ENCODE measurements at regions not wholly inside any gene's neighbourhood (a gene's known extent, or its start where the extent isn't known, plus 50 kb on each side); places are given as distances from the start of the nearest gene placed in this dataset.

GRCh38 chr6:139438775-139439174, 64.3 kb upstream of the CITED2 start:
- no peak overlapping the region for H3K9ac ChIP-seq (ENCODE audit: low read length in 5 of 5)
- no peaks in the 10 kb centered on the region for H3K36me3 ChIP-seq (ENCODE audit: control insufficient read depth in 5 of 5, insufficient read depth in 5 of 5, low read length in 5 of 5)
- no peaks in the 10 kb centered on the region for H3K27me3 ChIP-seq (ENCODE audit: control insufficient read depth in 5 of 5, insufficient read depth in 4 of 5, low read length in 5 of 5)
- H3K27ac ChIP-seq (ENCODE audit: low read depth, low read length) = no peak overlapping the region
- H3K4me3 ChIP-seq (ENCODE audit: low read depth in 1 of 5, low read length in 5 of 5) = no peak overlapping the region
- H3K4me1 ChIP-seq (ENCODE audit: control insufficient read depth in 5 of 5, insufficient read depth in 5 of 5, low read length in 5 of 5) = no peaks in the 10 kb centered on the region
- H3K9me3 ChIP-seq (ENCODE audit: control insufficient read depth in 5 of 5, low read length in 5 of 5) = no peaks in the 10 kb centered on the region

GRCh38 chr6:139436957-139437348, 62.5 kb upstream of the CITED2 start:
- no peak overlapping the region for H3K9ac ChIP-seq (ENCODE audit: low read length in 5 of 5)
- no peaks in the 10 kb centered on the region for H3K4me1 ChIP-seq (ENCODE audit: control insufficient read depth in 5 of 5, insufficient read depth in 5 of 5, low read length in 5 of 5)
- no peaks in the 10 kb centered on the region for H3K36me3 ChIP-seq (ENCODE audit: control insufficient read depth in 5 of 5, insufficient read depth in 5 of 5, low read length in 5 of 5)
- H3K27ac ChIP-seq (ENCODE audit: low read depth, low read length) = no peak overlapping the region
- peaks cover 0 to under 1% (median 0%) of the 10 kb centered on the region in 5 donors for H3K9me3 ChIP-seq (ENCODE audit: control insufficient read depth in 5 of 5, low read length in 5 of 5)
- H3K4me3 ChIP-seq (ENCODE audit: low read depth in 1 of 5, low read length in 5 of 5) = no peak overlapping the region
- no peaks in the 10 kb centered on the region for H3K27me3 ChIP-seq (ENCODE audit: control insufficient read depth in 5 of 5, insufficient read depth in 4 of 5, low read length in 5 of 5)

GRCh38 chr6:139436200-139436956, 61.9 kb upstream of the CITED2 start:
- no peak overlapping the region for H3K4me3 ChIP-seq (ENCODE audit: low read depth in 1 of 5, low read length in 5 of 5)
- no peaks in the 10 kb centered on the region for H3K4me1 ChIP-seq (ENCODE audit: control insufficient read depth in 5 of 5, insufficient read depth in 5 of 5, low read length in 5 of 5)
- H3K9me3 ChIP-seq (ENCODE audit: control insufficient read depth in 5 of 5, low read length in 5 of 5) = peaks cover 0 to 4% (median 0%) of the 10 kb centered on the region in 5 donors
- H3K27me3 ChIP-seq (ENCODE audit: control insufficient read depth in 5 of 5, insufficient read depth in 4 of 5, low read length in 5 of 5) = no peaks in the 10 kb centered on the region
- H3K27ac ChIP-seq (ENCODE audit: low read depth, low read length) = no peak overlapping the region
- no peak overlapping the region for H3K9ac ChIP-seq (ENCODE audit: low read length in 5 of 5)
- H3K36me3 ChIP-seq (ENCODE audit: control insufficient read depth in 5 of 5, insufficient read depth in 5 of 5, low read length in 5 of 5) = no peaks in the 10 kb centered on the region

GRCh38 chr6:139433631-139434419, 59.4 kb upstream of the CITED2 start:
- Histone ChIP-seq H3K9me3 (ENCODE audit: control insufficient read depth in 5 of 5, low read length in 5 of 5) (peaks cover 0 to 4% (median 0%) of the 10 kb centered on the region in 5 donors), H3K9ac (ENCODE audit: low read length in 5 of 5) (no peak overlapping the region), H3K4me3 (ENCODE audit: low read depth in 1 of 5, low read length in 5 of 5) (no peak overlapping the region), H3K27me3 (ENCODE audit: control insufficient read depth in 5 of 5, insufficient read depth in 4 of 5, low read length in 5 of 5) (no peaks in the 10 kb centered on the region), H3K36me3 (ENCODE audit: control insufficient read depth in 5 of 5, insufficient read depth in 5 of 5, low read length in 5 of 5) (no peaks in the 10 kb centered on the region), H3K4me1 (ENCODE audit: control insufficient read depth in 5 of 5, insufficient read depth in 5 of 5, low read length in 5 of 5) (no peaks in the 10 kb centered on the region), H3K27ac (ENCODE audit: low read depth, low read length) (no peak overlapping the region)

- no peak overlapping the region for H3K27ac ChIP-seq (ENCODE audit: low read depth, low read length)
- peaks cover 0 to 4% (median 0%) of the 10 kb centered on the region in 5 donors for H3K9me3 ChIP-seq (ENCODE audit: control insufficient read depth in 5 of 5, low read length in 5 of 5)
- no peaks in the 10 kb centered on the region for H3K27me3 ChIP-seq (ENCODE audit: control insufficient read depth in 5 of 5, insufficient read depth in 4 of 5, low read length in 5 of 5)
- H3K4me3 ChIP-seq (ENCODE audit: low read depth in 1 of 5, low read length in 5 of 5) = no peak overlapping the region
- H3K9ac ChIP-seq (ENCODE audit: low read length in 5 of 5) = no peak overlapping the region
- H3K4me1 ChIP-seq (ENCODE audit: control insufficient read depth in 5 of 5, insufficient read depth in 5 of 5, low read length in 5 of 5) = no peaks in the 10 kb centered on the region
- no peaks in the 10 kb centered on the region for H3K36me3 ChIP-seq (ENCODE audit: control insufficient read depth in 5 of 5, insufficient read depth in 5 of 5, low read length in 5 of 5)
Observed at GRCh38 chr6:139431602-139431956, 57.1 kb upstream of the CITED2 start.

- peaks cover 0 to 4% (median 0%) of the 10 kb centered on the region in 5 donors for H3K9me3 ChIP-seq (ENCODE audit: control insufficient read depth in 5 of 5, low read length in 5 of 5)
- no peaks in the 10 kb centered on the region for H3K4me1 ChIP-seq (ENCODE audit: control insufficient read depth in 5 of 5, insufficient read depth in 5 of 5, low read length in 5 of 5)
- no peaks in the 10 kb centered on the region for H3K27me3 ChIP-seq (ENCODE audit: control insufficient read depth in 5 of 5, insufficient read depth in 4 of 5, low read length in 5 of 5)
- no peak overlapping the region for H3K4me3 ChIP-seq (ENCODE audit: low read depth in 1 of 5, low read length in 5 of 5)
- no peaks in the 10 kb centered on the region for H3K36me3 ChIP-seq (ENCODE audit: control insufficient read depth in 5 of 5, insufficient read depth in 5 of 5, low read length in 5 of 5)
- H3K9ac ChIP-seq (ENCODE audit: low read length in 5 of 5) = no peak overlapping the region
- H3K27ac ChIP-seq (ENCODE audit: low read depth, low read length) = no peak overlapping the region
Observed at GRCh38 chr6:139430899-139431601, 56.6 kb upstream of the CITED2 start.

GRCh38 chr6:139429580-139430145, 55.2 kb upstream of the CITED2 start:
- Histone ChIP-seq H3K9me3 (ENCODE audit: control insufficient read depth in 5 of 5, low read length in 5 of 5) (peaks cover 0 to 4% (median 0%) of the 10 kb centered on the region in 5 donors), H3K27me3 (ENCODE audit: control insufficient read depth in 5 of 5, insufficient read depth in 4 of 5, low read length in 5 of 5) (no peaks in the 10 kb centered on the region), H3K27ac (ENCODE audit: low read depth, low read length) (no peak overlapping the region), H3K36me3 (ENCODE audit: control insufficient read depth in 5 of 5, insufficient read depth in 5 of 5, low read length in 5 of 5) (no peaks in the 10 kb centered on the region), H3K4me3 (ENCODE audit: low read depth in 1 of 5, low read length in 5 of 5) (no peak overlapping the region), H3K9ac (ENCODE audit: low read length in 5 of 5) (no peak overlapping the region), H3K4me1 (ENCODE audit: control insufficient read depth in 5 of 5, insufficient read depth in 5 of 5, low read length in 5 of 5) (no peaks in the 10 kb centered on the region)

- H3K9ac ChIP-seq (ENCODE audit: low read length in 5 of 5) = no peak overlapping the region
- peaks cover 0 to 4% (median 0%) of the 10 kb centered on the region in 5 donors for H3K9me3 ChIP-seq (ENCODE audit: control insufficient read depth in 5 of 5, low read length in 5 of 5)
- no peaks in the 10 kb centered on the region for H3K4me1 ChIP-seq (ENCODE audit: control insufficient read depth in 5 of 5, insufficient read depth in 5 of 5, low read length in 5 of 5)
- no peaks in the 10 kb centered on the region for H3K36me3 ChIP-seq (ENCODE audit: control insufficient read depth in 5 of 5, insufficient read depth in 5 of 5, low read length in 5 of 5)
- no peak overlapping the region for H3K27ac ChIP-seq (ENCODE audit: low read depth, low read length)
- H3K27me3 ChIP-seq (ENCODE audit: control insufficient read depth in 5 of 5, insufficient read depth in 4 of 5, low read length in 5 of 5) = no peaks in the 10 kb centered on the region
- H3K4me3 ChIP-seq (ENCODE audit: low read depth in 1 of 5, low read length in 5 of 5) = no peak overlapping the region
Observed at GRCh38 chr6:139427199-139427598, 52.8 kb upstream of the CITED2 start.

- Histone ChIP-seq H3K27ac (ENCODE audit: low read depth, low read length) (no peak overlapping the region), H3K9me3 (ENCODE audit: control insufficient read depth in 5 of 5, low read length in 5 of 5) (peaks cover 0 to 4% (median 0%) of the 10 kb centered on the region in 5 donors), H3K36me3 (ENCODE audit: control insufficient read depth in 5 of 5, insufficient read depth in 5 of 5, low read length in 5 of 5) (no peaks in the 10 kb centered on the region), H3K9ac (ENCODE audit: low read length in 5 of 5) (no peak overlapping the region), H3K4me3 (ENCODE audit: low read depth in 1 of 5, low read length in 5 of 5) (no peak overlapping the region), H3K27me3 (ENCODE audit: control insufficient read depth in 5 of 5, insufficient read depth in 4 of 5, low read length in 5 of 5) (no peaks in the 10 kb centered on the region), H3K4me1 (ENCODE audit: control insufficient read depth in 5 of 5, insufficient read depth in 5 of 5, low read length in 5 of 5) (no peaks in the 10 kb centered on the region)
Observed at GRCh38 chr6:139426795-139427194, 52.3 kb upstream of the CITED2 start.
